Left lung (tissue), 4 donors: ENCODE measurements at regions not wholly inside any gene's neighbourhood (a gene's known extent, or its start where the extent isn't known, plus 50 kb on each side); places are given as distances from the start of the nearest gene placed in this dataset.
"Not testable (repeated sequence)": the region's sequence is repeated elsewhere in the genome, so short reads cannot be mapped to it uniquely, and the experiment has no call there.

Experiments
- ATAC-seq: fragments of 200-7000 bp; cut with Tn5 transposase; one replicate; pipeline ENCODE4 v1.9.1; 2020; ENCODE audit warnings: moderate library complexity
- DNase-seq, 4 donors: peaks; one replicate each; pipeline ENCODE4 v3.0.0-alpha.2; 2013 to 2020
- H3K27ac ChIP-seq, 2 donors: fragments of 200-600 bp; sonication (generic) in 1 of 2; one replicate each; pipeline versions ENCODE4 v1.5.0 to v1.8.0; 2020 to 2021
- H3K27me3 ChIP-seq, 2 donors: fragments of 200-600 bp; sonication (generic) in 1 of 2; one replicate each; pipeline versions ENCODE4 v1.5.0 to v1.8.0; 2020 to 2021
- H3K36me3 ChIP-seq, 2 donors: fragments of 200-600 bp; sonication (generic) in 1 of 2; one replicate each; pipeline versions ENCODE4 v1.5.0 to v1.8.0; 2020 to 2021
- H3K4me1 ChIP-seq, 2 donors: fragments of 200-600 bp; one replicate each; pipeline ENCODE4 v1.8.0; 2021
- H3K4me3 ChIP-seq, 2 donors: fragments of 200-600 bp; sonication (generic) in 1 of 2; one replicate each; pipeline versions ENCODE4 v1.5.0 to v1.8.0; 2020 to 2021; ENCODE audit warnings: mild to moderate bottlenecking in 1 of 2
- H3K9me3 ChIP-seq, 2 donors: fragments of 200-600 bp; sonication (generic) in 1 of 2; one replicate each; pipeline versions ENCODE4 v1.5.0 to v1.8.0; 2020 to 2021
- CTCF ChIP-seq, 2 donors: fragments of 200-600 bp; sonication (generic) in 1 of 2; IDR thresholded peaks; one replicate each; pipeline versions ENCODE4 v1.5.0 to v1.8.0; 2021; ENCODE audit warnings: antibody characterized with exemption in 2 of 2
- intact Hi-C, 2 donors: fragments of 100-400 bp; cut with DNase I; formaldehyde crosslinking; loops; one replicate each; pipeline versions ENCODE4 v1.11.2 to v1.14.2; 2022
- donor health status: DM: no; HTN: yes; CAD: no.
- donor health status: DM: no; HTN: no; CAD: no.

- no peaks in the 10 kb centered on the region for H3K9me3 ChIP-seq
- H3K4me1 ChIP-seq = no peaks in the 10 kb centered on the region
- ATAC-seq (no peak), DNase-seq (no peak)
- TF ChIP-seq CTCF (IDR thresholded peaks at IDR 0.05) = no peak
- no peak overlapping the region for H3K4me3 ChIP-seq
- H3K27ac ChIP-seq = no peak overlapping the region
- no peaks in the 10 kb centered on the region for H3K27me3 ChIP-seq
- no peaks in the 10 kb centered on the region for H3K36me3 ChIP-seq
- intact Hi-C loops = no loop called here
Observed at GRCh38 chr22:34416022-34416860, 496.0 kb upstream of the LARGE1 start.

GRCh38 chr22:34422948-34423347 is 502.7 kb upstream of the LARGE1 start:
- H3K9me3 ChIP-seq, H3K4me3 ChIP-seq, H3K27ac ChIP-seq, H3K36me3 ChIP-seq, H3K4me1 ChIP-seq, ATAC-seq, H3K27me3 ChIP-seq, DNase-seq, intact Hi-C loops: not testable (repeated sequence)

GRCh38 chr22:34427436-34427835 is 507.2 kb upstream of the LARGE1 start:
- no peaks in the 10 kb centered on the region for H3K36me3 ChIP-seq
- DNase-seq = no peak
- H3K4me3 ChIP-seq = no peak overlapping the region
- H3K27ac ChIP-seq = no peak overlapping the region
- no peaks in the 10 kb centered on the region for H3K9me3 ChIP-seq
- TF ChIP-seq CTCF (IDR thresholded peaks at IDR 0.05) = no peak
- intact Hi-C loops = no loop called here
- no peak for ATAC-seq
- H3K4me1 ChIP-seq = no peaks in the 10 kb centered on the region
- no peaks in the 10 kb centered on the region for H3K27me3 ChIP-seq

- no peaks in the 10 kb centered on the region for H3K4me1 ChIP-seq
- H3K36me3 ChIP-seq = no peaks in the 10 kb centered on the region
- intact Hi-C loops = no loop called here
- no peak overlapping the region for H3K4me3 ChIP-seq
- no peak overlapping the region for H3K27ac ChIP-seq
- no peaks in the 10 kb centered on the region for H3K9me3 ChIP-seq
- no peak for TF ChIP-seq CTCF (IDR thresholded peaks at IDR 0.05)
- DNase-seq (no peak), ATAC-seq (no peak)
- H3K27me3 ChIP-seq = no peaks in the 10 kb centered on the region
Observed at GRCh38 chr22:34427841-34428240, 507.6 kb upstream of the LARGE1 start.

GRCh38 chr22:34429314-34429713 is 509.0 kb upstream of the LARGE1 start:
- ATAC-seq (no peak), DNase-seq (no peak)
- intact Hi-C loops = no loop called here
- TF ChIP-seq CTCF (IDR thresholded peaks at IDR 0.05) = no peak
- H3K27ac ChIP-seq = no peak overlapping the region
- H3K4me1 ChIP-seq = no peaks in the 10 kb centered on the region
- H3K27me3 ChIP-seq = no peaks in the 10 kb centered on the region
- no peaks in the 10 kb centered on the region for H3K9me3 ChIP-seq
- H3K4me3 ChIP-seq = no peak overlapping the region
- no peaks in the 10 kb centered on the region for H3K36me3 ChIP-seq

- H3K27me3 ChIP-seq = no peaks in the 10 kb centered on the region
- no peaks in the 10 kb centered on the region for H3K36me3 ChIP-seq
- ATAC-seq = no peak
- H3K27ac ChIP-seq = no peak overlapping the region
- no peak overlapping the region for H3K4me3 ChIP-seq
- no peak for TF ChIP-seq CTCF (IDR thresholded peaks at IDR 0.05)
- no peak for DNase-seq
- no peaks in the 10 kb centered on the region for H3K4me1 ChIP-seq
- peaks cover 0 to 3% of the 10 kb centered on the region in 2 donors for H3K9me3 ChIP-seq
- intact Hi-C loops = no loop called here
Observed at GRCh38 chr22:34430386-34430785, 510.1 kb upstream of the LARGE1 start.
